Testis (tissue), 2 donors: ENCODE measurements at regions not wholly inside any gene's neighbourhood (a gene's known extent, or its start where the extent isn't known, plus 50 kb on each side); places are given as distances from the start of the nearest gene placed in this dataset.

ENCODE experiments used
- DNase-seq: peaks from one replicate; pipeline ENCODE4 v3.0.0-alpha.2; 2019
- H3K27ac ChIP-seq, 2 donors: fragments of 200-600 bp; sonication (generic); one replicate each; pipeline ENCODE4 v1.5.1; 2019
- H3K27me3 ChIP-seq: fragments of 200-600 bp; sonication (generic); one replicate; pipeline ENCODE4 v1.5.1; 2019
- H3K36me3 ChIP-seq: fragments of 200-600 bp; sonication (generic); one replicate; pipeline ENCODE4 v1.5.1; 2017; ENCODE audit warnings: low read depth; ENCODE audit errors: missing control alignments
- H3K4me1 ChIP-seq: fragments of 200-600 bp; sonication (generic); one replicate; pipeline ENCODE4 v1.5.1; 2019
- H3K4me3 ChIP-seq, 2 donors: fragments of 200-600 bp; sonication (generic); one replicate each; pipeline ENCODE4 v1.5.1; 2017 to 2019
- H3K9me3 ChIP-seq: fragments of 200-600 bp; sonication (generic); one replicate; pipeline ENCODE4 v1.5.1; 2017
- POLR2A ChIP-seq: fragments of 450-650 bp; IDR thresholded peaks from one replicate; pipeline ENCODE4 v1.6.1; 2017; ENCODE audit warnings: antibody characterized with exemption, mild to moderate bottlenecking, moderate library complexity
- WGBS, 2 donors: methylation state at CpG; one replicate each; pipeline ENCODE4 v1.1.5; 2018; 5-methylcytosine and 5-hydroxymethylcytosine counted together
- intact Hi-C: fragments of 100-400 bp; cut with DNase I; formaldehyde crosslinking; loops from one replicate; pipeline ENCODE4 v1.15.1; 2023; ENCODE audit warnings: low total_unique reads
- TF ChIP-seq, protein P1 (sequence below), 3 experiments: fragments of 450-650 bp in 2 of 3; fragments of 200-600 bp in 1 of 3; sonication (generic) in 1 of 3; IDR thresholded peaks; one replicate each; pipeline ENCODE4 v1.5.1; 2016 to 2019; ENCODE audit warnings: antibody characterized with exemption in 3 of 3, mild to moderate bottlenecking in 2 of 3, moderate library complexity in 1 of 3

DNA sequence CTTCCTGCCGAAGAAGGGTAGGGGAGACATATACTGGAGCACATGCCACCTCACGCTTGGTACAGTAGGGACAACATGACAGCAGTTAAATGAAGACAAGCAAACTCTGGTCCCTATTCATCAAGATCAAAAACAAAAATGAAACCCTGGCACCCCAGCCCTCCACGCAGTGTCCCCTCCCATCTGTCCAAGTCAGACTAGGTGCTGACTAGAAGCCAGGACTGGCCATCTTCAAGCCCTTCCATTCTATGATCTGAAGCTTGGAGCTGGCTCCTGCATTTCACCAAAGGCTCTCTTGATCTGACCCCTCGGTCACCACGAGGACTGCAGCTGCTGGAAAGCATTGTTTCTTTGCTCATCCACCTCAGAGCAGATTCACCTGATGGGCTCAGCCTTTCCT, 158.9 kb upstream of the GGTLC1 start:
- no peak overlapping the region for H3K4me3 ChIP-seq
- no peak overlapping the region for H3K27ac ChIP-seq
- H3K27me3 ChIP-seq, result no peaks in the 10 kb centered on the region
- no peaks in the 10 kb centered on the region for H3K9me3 ChIP-seq
- H3K4me1 ChIP-seq, result no peaks in the 10 kb centered on the region
- no peaks in the 10 kb centered on the region for H3K36me3 ChIP-seq
- WGBS, 2 donors, result 79 to 81% methylated on average over 5 of the region's 5 CpGs
- intact Hi-C loops, result no loop called here
- no peak for TF ChIP-seq POLR2A
- TF ChIP-seq, protein P1, sequence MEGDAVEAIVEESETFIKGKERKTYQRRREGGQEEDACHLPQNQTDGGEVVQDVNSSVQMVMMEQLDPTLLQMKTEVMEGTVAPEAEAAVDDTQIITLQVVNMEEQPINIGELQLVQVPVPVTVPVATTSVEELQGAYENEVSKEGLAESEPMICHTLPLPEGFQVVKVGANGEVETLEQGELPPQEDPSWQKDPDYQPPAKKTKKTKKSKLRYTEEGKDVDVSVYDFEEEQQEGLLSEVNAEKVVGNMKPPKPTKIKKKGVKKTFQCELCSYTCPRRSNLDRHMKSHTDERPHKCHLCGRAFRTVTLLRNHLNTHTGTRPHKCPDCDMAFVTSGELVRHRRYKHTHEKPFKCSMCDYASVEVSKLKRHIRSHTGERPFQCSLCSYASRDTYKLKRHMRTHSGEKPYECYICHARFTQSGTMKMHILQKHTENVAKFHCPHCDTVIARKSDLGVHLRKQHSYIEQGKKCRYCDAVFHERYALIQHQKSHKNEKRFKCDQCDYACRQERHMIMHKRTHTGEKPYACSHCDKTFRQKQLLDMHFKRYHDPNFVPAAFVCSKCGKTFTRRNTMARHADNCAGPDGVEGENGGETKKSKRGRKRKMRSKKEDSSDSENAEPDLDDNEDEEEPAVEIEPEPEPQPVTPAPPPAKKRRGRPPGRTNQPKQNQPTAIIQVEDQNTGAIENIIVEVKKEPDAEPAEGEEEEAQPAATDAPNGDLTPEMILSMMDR (IDR thresholded peaks at IDR 0.05), result no peak
- no peak for DNase-seq

DNA sequence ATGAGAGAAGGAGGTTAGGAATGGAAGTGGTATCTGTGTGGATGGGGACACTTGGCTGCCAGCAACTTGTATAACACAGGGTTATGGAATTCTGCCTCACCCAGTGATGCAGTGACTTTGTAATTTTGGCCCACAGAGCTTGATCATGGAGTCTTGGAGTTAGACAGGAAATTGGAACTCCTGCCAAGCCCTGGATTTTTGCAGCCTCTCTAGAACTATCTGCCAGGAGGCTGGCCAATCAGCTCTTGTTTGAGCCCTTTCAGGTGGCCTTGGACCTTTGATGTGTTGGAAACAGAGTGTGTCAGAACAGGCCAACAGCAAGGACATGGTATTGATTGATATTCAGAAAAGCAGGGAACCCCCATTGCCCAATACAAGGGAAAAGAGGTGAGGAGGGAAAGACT, 157.7 kb upstream of the GGTLC1 start:
- intact Hi-C loops, result no loop called here
- no peaks in the 10 kb centered on the region for H3K36me3 ChIP-seq
- H3K4me3 ChIP-seq, result no peak overlapping the region
- no peaks in the 10 kb centered on the region for H3K9me3 ChIP-seq
- H3K27ac ChIP-seq, result no peak overlapping the region
- H3K27me3 ChIP-seq, result no peaks in the 10 kb centered on the region
- DNase-seq, result no peak
- H3K4me1 ChIP-seq, result no peaks in the 10 kb centered on the region
- TF ChIP-seq, protein P1 (IDR thresholded peaks at IDR 0.05), result no peak
- TF ChIP-seq POLR2A, result no peak

DNA sequence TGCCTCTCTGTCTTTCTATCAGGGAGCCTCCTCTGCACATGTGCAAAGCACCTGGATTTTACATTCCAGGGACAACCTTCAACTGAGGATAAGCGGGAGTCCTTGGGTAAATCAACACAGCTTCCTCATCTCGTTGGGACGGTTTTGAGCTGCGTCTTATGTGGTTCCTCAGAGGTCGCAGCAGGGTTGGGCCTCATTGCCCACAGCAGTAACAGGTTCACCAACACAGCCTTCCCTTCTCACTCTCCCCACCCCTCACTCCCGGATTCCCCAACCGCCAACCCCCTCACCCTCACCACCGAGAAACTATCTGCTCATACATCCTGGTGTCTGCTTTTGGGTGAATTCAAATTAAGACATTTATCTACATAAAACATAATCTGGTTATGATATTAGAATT, 155.8 kb upstream of the GGTLC1 start:
- no peaks in the 10 kb centered on the region for H3K36me3 ChIP-seq
- H3K4me1 ChIP-seq, result no peaks in the 10 kb centered on the region
- intact Hi-C loops, result no loop called here
- no peaks in the 10 kb centered on the region for H3K9me3 ChIP-seq
- DNase-seq, result no peak
- H3K27ac ChIP-seq, result no peak overlapping the region
- WGBS, 2 donors, result 74 to 79% methylated on average over 8 of the region's 8 CpGs
- no peaks in the 10 kb centered on the region for H3K27me3 ChIP-seq
- TF ChIP-seq, protein P1 (IDR thresholded peaks at IDR 0.05), result no peak
- no peak overlapping the region for H3K4me3 ChIP-seq

DNA sequence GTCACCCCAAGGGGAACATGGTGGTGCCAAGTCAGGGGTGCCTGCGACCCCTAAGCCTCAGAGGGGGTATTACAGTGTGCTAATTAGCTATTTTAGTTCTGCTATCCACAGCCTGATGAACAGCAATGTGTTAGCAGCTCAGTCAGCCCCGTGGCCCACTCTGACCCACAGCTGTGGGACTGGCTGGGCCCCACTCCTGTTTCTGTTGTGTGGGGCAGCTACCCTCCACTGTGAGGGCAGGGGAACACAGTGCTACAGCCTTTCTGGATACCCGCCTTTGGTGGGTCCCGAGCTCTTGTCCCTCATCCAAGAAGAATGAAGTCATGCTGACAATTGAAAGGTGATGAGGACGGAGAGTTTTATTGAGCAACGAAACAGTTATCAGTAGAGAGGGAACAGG, 152.5 kb upstream of the GGTLC1 start:
- 88 to 95% methylated on average over 5 to 6 of the region's 6 CpGs for WGBS, 2 donors
- TF ChIP-seq, protein P1 (IDR thresholded peaks at IDR 0.05), result no peak
- TF ChIP-seq POLR2A, result no peak
- H3K9me3 ChIP-seq, result no peaks in the 10 kb centered on the region
- H3K4me3 ChIP-seq, result no peak overlapping the region
- no peaks in the 10 kb centered on the region for H3K27me3 ChIP-seq
- no peaks in the 10 kb centered on the region for H3K4me1 ChIP-seq
- intact Hi-C loops, result no loop called here
- DNase-seq, result no peak
- no peak overlapping the region for H3K27ac ChIP-seq
- no peaks in the 10 kb centered on the region for H3K36me3 ChIP-seq

DNA sequence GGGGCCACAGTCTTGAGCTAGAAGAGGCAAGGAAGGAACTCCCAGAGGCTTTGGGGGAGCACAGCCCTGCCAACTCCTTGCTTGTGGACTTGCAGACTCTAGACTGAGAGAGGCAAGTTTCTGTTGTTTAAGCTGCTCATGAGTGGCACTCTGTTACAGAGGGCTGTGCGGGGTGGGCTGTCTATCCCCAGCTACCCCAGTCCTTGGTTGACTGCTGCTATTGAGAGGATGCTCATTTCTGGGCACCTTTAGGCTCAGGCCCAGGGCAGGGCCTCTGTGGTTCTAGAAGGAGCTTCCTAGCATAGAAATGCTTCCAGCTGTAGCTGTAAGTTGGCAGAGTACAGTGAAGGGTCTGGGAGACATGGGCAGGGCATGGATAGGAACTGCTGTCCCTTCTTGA, 151.3 kb upstream of the GGTLC1 start:
- intact Hi-C loops, result no loop called here
- 86 to 100% methylated on average over 1 of the region's 1 CpG for WGBS, 2 donors
- no peaks in the 10 kb centered on the region for H3K9me3 ChIP-seq

More for the DNA sequence above, 151.3 kb upstream of the GGTLC1 start:
- Histone ChIP-seq H3K4me1 (no peaks in the 10 kb centered on the region), H3K27me3 (no peaks in the 10 kb centered on the region), H3K4me3 (no peak overlapping the region), H3K36me3 (no peaks in the 10 kb centered on the region), H3K27ac (no peak overlapping the region)
- no peak for DNase-seq
- TF ChIP-seq POLR2A, result no peak
- TF ChIP-seq, protein P1 (IDR thresholded peaks at IDR 0.05), result no peak
